NOMO-1 (cell line): ENCODE measurements at regions not wholly inside any gene's neighbourhood (a gene's known extent, or its start where the extent isn't known, plus 50 kb on each side); places are given as distances from the start of the nearest gene placed in this dataset.
"Not testable (repeated sequence)": the region's sequence is repeated elsewhere in the genome, so short reads cannot be mapped to it uniquely, and the experiment has no call there.

ENCODE experiments used
- DNase-seq, 2 experiments: peaks; one replicate each; lab custom pipeline; 2025; ENCODE audit not compliant: unreplicated experiment in 2 of 2; lab: John Stamatoyannopoulos, UW

DNA sequence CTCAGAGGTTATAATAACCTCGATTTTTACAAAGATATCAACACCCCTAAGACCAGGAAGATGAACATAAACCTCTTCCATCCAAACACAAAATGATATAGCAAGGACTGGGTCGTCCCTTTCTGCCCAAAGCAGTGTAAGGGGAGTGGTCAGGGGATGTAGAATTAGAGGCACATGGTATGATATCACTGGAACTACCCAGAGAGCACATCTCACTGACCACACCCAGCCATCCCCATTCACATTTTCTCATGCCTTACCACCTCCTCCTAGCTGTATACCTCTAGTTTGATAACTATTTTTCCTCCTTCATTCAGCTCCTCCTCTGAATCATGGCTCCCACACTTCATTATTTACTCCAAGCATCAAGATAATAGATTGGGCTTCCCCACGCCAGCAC is 152.6 kb downstream of the COPS8 start:
- DNase-seq = no peak

DNA sequence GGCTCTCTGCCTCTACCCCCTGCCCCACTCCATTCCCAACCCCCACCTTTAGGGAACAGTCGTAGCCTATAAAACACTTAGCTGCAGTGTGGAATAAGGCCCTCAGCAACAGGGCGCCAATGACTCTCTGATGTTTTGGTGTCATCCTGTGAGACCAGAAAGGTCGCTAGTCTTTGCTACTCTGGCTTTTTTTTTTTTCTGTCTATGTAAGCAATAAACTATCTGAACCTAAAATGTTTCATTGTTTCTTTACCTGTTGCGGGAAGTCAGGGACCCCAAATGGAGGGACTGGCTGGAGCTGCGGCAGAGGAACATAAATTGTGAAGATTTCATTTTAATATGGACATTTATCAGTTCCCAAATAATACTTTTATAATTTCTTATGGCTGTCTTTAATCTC is 154.6 kb downstream of the COPS8 start:
- DNase-seq = no peak

DNA sequence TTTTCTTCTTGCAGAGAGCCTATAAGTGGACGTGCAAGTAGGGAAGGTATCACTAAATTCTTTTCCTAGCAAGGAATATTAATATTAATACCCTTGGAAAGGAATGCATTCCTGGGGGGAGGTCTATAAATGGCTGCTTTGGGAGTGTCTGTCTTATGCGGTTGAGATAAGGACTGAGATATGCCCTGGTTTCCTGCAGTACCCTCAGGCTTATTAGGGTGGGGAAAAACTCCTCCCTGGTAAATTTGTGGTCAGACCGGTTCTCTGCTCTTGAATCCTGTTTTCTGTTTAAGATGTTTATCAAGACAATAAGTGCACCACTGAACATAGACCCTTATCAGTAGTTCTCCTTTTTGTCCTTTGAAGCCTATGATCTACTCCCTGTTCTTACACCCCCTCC is 155.2 kb downstream of the COPS8 start:
- DNase-seq = not testable (repeated sequence)

DNA sequence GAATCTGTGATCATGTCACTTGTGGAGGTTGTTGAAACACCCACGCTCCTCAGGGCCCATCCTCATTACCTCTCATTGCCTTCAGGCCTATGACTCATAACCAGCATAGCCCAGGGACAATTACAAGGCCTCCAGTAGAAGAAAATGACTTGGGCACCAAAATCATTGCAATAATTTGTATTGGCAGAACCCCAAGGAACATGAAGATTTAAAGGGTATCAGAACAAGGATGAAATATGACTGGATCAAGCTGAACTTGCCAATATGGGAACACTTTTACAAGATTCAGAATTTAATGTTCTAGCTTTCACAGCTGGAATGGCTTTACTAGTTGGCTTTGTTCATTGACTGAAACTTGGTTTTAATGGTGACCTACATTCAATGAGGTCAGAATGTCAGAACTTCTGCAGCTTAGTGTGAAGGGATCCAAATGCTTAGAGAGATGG is 156.4 kb downstream of the COPS8 start:
- no peak for DNase-seq

DNA sequence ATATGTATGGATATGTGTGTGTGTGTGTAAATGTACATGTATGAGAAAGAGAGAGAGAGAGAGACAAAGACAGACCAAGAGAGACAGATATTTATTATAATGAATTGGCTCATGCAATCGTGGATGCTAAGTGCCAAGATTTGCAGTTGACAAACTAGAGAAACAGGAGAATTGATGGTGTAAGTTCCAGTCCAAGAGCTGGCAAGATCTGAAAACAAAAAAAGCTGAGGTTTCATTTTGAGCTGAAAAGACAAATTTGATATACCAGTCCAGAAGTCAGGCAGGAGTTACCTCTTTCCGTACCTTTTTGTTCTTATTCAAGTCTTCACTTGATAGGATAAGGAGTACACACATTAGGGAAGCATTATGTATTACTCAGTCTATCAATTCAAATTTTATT is 157.8 kb downstream of the COPS8 start:
- no peak for DNase-seq

DNA sequence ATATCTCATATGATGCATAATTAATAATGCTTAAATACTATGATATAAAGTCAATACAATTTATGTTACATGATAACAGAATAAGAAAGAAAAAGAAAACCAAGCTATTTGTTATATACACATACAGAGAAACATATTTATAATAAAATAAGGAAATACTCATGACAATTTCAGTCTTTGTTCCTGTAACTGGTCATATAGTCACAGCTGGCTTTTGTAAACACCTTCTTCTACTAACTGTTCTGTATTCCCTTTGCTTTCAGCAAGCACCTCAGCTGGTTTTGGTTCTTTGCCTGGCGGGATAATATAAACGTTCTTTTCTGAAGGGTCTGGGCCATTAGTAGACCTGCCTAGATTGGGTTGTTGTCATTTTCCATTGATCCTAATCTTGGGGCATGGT is 158.5 kb downstream of the COPS8 start:
- no peak for DNase-seq

DNA sequence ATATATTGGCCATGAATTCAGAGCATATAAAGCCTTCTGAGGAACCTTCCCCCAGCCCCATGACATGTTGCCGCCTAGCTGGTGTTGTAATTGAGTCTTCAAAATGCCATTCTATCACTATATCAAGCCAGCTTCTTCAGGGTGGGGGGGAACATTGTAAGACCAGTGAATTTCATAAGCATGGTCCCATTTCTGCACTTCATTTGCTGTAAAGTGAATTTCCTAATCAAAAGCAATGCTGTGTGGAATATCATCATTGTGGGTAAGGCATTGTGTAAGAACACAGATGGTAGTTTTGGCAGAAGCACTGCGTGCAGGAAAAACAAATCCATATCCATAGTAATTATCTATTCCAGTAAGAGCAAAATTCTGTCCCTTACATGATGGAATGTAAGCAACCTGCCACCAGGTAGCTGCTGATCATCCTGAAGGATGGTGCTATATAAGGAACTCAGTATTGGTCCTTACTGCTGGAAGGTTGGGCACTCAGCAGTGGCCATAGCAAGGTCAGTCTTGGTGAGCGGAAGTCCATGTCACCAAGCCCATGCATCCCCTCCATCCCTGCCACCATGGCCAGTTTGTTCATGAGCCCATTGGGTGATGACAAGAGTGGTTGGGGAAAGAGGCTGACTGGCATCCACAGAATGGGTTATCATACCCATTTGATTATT is 159.4 kb downstream of the COPS8 start:
- no peak for DNase-seq

DNA sequence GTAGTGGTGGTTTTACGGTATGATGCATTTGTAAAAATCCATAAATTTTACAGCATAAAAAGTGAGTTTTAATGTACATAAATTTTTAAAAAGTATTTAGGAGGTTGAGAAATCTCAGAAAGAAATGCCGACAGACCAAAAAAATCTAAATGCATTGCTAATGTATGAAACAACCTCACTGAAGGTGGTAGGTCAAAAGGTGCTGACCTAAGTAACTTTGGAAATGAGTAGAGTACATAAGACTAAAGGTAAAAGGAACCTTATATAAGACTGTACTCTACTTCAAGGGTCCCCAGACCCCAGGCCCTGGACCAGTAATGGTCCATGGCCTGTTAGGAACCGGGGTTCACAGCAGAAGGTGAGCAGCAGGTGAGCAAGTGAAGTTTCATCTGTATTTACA is 163.4 kb downstream of the COL6A3 start:
- DNase-seq = no peak

DNA sequence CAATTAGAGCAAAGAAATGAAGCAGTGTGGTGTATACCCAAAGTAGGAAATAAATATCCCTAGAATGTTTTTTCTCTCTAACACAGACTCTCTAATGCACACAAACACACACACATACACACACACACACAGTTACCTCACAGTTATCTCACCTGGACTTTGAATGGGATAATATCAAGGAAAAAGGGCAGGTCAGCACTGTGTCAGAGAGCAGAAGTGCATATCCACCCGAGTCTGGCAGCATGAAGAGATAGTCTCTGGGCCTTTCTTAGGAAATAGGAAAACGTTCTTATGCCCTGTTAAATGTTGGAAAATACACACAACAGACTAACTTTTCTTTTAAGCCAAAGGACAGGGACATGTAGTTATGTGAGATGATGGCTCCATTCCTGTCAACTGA is 162.0 kb downstream of the COL6A3 start:
- DNase-seq = no peak

DNA sequence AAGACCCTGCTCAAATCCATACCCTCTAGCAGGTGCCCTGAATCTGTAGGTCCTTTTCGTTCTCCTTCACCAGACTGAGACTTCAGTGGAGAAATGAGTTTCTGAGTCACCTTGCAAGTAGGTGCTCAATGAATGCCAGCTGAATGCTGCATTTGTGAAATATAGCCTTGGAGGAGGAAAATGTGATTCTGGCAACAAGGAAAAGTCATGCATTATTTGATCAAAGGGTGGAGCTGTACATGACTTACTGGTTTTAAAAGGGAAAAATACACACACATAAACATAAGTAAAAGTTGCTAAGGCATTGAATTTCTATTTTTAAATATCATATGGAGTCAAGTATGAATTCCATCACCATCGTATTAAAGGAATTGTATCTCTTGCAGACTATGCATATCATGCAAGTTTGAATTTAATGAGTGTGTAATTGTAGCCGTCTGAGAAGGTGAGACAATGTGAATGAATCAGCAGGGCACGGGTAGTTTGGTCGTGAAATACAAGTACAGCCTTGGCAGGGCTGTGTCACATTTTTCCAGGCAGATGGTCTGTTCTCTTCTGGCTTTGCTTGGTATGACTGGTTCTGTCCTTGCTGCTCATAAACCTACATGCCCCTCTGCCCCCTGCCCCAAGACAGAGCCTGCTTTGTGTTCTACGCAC is 160.8 kb downstream of the COL6A3 start:
- DNase-seq = no peak

DNA sequence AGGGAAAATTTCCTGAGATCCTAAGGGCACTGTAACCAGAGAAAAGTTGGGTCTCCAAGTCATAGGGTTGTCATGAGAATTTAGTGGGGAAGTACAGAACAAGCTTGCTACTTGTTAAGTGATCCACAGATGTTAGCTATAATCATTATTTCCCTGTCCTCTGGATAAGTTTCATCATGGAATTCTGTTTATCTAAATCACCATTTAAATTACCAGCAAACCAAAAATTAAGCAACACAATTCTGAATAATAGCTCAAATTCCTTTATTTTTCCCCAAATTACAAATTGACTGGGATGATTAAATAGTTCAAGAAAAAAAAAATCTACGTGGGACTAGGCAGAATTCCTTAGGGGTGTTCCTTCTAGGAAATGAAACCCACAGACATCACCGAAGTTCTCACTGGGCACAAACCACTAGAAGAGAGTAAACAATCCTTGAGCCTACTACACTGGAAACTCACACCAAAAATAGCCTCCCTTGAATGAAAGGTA is 159.5 kb downstream of the COL6A3 start:
- DNase-seq = no peak

DNA sequence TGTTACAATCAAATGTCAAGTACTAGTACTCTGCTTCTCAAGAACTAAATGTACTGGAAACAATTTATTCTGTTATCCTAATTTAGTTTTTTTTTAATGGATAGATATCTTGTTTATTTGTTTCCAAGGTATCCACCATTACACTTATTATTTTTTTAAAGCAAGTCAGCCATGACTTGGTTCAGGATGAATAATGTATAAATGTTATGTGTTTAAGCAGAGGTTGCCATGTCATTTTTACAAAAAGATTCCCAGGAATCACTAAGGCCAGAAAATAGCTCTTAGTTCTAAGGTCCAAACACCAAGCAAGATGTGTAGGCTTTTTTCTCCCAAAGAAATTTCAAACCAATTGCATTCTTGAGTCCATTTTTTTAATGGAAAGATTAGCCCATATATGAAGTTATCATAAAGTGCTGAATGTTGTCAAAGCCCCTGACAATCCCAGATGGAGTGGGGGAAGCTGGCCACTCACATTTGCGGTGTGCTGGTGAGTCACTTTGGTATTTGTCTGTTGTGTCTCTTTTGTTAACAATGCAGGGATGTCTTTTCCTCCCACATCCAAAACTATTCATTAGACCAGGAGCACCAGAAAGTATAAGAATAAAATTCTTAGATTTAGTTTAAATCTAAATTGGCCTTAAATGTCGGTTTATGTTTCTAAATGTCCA is 158.9 kb downstream of the COL6A3 start:
- DNase-seq = no peak

DNA sequence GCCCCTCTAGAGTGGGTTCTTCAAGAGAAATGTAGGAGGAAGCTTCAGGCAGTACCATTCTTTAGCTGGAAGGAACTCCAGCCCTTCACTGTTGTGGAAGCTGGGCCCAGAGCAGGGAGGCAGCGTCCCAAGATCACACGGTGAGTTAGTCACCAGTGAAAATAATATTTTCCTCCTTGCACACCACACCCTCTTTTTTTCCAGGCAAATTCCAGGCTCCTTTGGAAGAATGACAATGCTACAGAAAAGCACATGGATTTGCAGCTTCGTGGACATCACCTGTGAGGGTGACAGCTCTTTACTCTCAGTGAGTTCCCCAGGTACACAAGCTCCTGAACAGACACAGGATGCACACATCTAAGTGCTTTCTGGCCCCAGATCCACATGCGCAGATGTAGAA is 157.1 kb downstream of the COL6A3 start:
- DNase-seq = no peak

DNA sequence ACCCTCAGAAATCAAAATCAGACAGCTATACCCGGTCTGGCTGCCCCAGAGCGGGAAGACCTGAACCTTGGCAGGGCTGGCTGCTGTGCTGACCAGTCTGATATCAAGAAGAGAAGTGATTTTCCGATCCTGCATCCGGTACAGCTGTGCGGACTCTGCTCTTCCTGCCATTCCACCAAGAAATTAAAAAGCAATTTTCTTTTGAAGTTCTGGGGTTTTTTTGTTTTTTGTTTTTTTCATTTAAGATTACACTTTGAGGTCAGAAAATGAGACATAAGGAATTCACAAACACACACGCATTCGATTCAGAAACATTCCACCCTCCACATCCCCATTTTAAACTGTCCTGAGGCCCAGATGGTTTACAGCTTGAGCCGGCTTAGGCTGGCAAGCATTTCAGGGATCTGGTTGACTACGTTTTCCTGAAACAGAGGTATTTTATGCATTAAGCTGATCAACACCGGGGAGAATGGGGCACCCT is 156.5 kb downstream of the COL6A3 start:
- DNase-seq = no peak

DNA sequence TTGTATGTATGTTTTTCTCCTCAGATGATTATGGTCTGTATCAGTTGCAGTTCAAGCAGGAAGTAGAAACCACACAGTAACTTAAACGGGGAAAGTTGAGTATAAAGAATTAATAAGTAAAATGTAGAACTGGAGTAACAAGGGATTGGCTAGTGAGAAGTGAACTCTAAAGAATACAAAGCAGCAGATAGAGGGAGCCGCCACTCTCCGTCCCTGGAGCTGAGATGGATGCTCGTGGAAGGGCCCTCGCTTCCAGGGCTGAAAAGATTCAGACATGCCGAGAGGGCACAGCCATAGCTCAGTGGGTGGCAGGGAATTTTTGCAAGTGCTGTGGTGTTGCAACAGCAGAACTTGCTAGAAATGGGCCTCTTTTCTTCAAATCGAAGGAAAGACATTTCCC is 155.8 kb downstream of the COL6A3 start:
- DNase-seq = peak; percentile 44 to 57

DNA sequence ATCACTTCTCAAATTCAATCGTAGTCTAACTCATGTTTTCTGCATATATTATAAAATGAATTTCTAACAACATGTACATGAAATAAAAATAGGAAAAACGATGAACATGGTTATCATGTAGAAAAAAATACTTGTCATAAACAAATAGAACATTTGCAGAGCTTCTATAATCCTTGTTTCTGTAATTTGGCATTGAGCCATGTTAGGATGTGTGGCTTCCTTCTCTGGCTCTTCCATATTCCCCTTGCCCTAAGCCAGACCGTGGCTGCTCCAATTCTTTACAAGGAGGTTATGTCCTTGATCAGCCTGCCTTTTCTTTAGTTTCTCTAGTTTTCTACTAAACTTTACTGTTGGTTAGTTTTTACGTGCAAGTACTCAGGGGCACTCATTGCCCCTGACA is 155.3 kb downstream of the COL6A3 start:
- DNase-seq = no peak

DNA sequence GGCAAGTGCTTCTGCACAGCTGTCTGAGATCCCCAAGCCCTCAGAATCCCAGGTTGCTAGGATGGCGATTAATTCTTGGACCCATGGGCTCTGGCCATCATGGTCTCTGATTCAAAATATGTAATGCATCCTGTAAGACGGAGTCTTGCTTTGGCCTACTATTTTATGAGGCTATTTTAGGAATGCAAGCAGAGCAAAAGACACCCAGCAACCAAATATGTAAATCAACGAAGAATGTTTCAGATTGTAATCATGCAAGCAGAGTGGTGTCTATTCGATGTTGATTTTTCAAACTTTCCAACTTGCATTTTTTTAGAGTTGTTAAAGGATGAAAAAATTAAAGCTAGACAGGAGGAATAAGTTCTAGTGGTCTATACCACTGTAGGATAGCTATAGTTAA is 154.8 kb downstream of the COL6A3 start:
- no peak for DNase-seq

DNA sequence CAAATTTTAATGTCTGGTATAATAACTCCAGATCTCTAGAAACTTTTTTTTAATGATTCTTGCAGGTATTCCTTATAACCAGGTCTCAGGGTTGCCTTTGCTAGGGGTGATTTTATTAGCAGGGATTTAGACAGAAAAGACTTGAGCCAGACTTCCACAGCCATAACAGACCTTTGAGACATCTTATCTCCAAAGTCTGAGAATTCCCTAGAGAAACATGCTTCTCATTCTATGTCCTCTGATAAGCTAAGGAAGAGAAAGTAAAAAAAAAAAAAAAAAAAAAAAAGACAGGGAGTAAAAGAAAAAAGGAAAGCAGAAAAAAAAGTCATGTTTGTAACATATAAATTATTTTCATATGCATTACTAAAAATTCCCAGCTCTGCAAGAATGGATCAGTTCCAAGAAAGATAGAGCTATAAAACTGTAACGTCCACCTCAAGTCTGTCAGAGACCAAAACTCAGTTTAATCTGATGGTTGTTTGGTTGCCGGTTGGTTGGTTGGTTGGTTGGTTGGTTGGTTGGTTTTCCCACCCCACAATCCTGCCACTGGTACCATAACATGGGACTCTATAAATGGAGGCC is 153.8 kb downstream of the COL6A3 start:
- no peak for DNase-seq

DNA sequence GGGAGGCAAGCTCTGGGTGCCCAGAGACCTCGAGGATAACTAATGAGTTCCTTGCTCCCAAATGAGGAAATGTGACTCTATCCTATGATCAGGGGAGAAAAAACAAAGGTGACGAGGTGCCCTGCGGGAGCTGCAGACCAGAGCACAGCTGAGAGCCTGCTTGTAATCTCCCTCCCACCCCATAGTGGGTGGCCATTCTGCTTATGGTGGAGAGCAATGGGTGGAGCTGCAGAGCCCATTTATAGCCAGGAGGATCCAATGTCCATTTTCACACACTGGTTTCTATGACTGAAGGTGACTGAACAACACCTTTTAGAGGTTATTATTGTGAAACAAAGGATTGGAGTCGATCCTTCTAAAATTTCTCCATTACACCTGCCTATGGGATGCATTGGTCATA is 153.3 kb downstream of the COL6A3 start:
- no peak for DNase-seq

DNA sequence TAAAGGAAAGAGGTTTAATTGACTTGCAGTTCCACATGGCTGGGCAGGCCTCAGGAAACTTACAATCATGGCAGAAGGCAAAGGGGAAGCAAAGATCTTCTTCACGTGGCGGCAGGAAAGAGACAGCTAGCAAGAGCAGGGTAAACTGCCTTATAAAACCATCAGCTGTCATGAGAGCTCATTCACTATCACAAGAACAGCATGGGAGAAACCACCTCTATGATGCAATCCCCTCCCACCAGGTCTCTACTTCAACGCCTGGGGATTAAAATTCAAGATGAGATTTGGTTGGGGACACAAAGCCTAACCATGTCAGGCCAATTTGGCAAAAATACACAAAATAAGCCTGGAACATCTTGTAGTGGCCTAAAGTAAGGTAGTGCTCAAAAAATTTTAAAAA is 152.6 kb downstream of the COL6A3 start:
- DNase-seq = no peak
